ENCODE measurements at regions not wholly inside any gene's neighbourhood (a gene's known extent, or its start where the extent isn't known, plus 50 kb on each side); places are given as distances from the start of the nearest gene placed in this dataset.

DNA sequence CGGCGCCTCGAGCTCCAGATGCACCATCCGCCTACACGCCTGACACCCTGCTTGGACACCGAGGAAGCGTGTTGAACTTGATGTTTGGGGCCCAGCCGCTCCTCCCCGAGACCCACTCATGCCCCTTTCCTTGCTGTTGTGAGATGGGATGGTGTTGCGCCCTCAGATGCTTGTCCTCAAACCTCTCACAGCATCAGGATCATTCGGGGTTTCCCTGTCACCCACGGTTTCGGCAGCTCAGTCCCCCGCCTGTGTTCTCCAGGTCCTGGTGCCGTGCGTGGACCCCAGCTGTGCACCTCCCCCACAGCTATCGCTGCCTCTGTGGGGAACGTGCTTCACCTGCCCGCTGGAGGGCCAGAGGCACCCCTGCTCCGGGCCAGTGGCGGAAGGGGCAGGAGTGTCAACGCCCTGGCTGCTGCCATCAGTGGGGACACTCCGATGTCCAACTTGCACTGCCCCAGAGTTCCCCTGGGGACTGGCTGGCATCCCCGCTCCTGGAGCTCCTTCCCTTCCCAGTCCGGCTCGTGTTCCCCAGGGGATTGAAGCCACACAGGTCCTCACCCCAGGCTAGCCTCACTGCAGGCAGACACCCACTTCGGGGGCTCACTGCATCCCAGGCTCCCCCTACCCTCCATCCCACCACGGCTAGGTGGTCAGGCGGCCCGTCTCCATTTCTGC lies 82.3 kb upstream of the ADRA2C start:
- TF ChIP-seq, protein P1, sequence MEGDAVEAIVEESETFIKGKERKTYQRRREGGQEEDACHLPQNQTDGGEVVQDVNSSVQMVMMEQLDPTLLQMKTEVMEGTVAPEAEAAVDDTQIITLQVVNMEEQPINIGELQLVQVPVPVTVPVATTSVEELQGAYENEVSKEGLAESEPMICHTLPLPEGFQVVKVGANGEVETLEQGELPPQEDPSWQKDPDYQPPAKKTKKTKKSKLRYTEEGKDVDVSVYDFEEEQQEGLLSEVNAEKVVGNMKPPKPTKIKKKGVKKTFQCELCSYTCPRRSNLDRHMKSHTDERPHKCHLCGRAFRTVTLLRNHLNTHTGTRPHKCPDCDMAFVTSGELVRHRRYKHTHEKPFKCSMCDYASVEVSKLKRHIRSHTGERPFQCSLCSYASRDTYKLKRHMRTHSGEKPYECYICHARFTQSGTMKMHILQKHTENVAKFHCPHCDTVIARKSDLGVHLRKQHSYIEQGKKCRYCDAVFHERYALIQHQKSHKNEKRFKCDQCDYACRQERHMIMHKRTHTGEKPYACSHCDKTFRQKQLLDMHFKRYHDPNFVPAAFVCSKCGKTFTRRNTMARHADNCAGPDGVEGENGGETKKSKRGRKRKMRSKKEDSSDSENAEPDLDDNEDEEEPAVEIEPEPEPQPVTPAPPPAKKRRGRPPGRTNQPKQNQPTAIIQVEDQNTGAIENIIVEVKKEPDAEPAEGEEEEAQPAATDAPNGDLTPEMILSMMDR (IDR thresholded peaks at IDR 0.05; ENCODE audit: unreplicated experiment): no peak
- no peaks in the 10 kb centered on the region for H3K36me3 Mint-ChIP-seq (ENCODE audit: low read depth, unreplicated experiment)

DNA sequence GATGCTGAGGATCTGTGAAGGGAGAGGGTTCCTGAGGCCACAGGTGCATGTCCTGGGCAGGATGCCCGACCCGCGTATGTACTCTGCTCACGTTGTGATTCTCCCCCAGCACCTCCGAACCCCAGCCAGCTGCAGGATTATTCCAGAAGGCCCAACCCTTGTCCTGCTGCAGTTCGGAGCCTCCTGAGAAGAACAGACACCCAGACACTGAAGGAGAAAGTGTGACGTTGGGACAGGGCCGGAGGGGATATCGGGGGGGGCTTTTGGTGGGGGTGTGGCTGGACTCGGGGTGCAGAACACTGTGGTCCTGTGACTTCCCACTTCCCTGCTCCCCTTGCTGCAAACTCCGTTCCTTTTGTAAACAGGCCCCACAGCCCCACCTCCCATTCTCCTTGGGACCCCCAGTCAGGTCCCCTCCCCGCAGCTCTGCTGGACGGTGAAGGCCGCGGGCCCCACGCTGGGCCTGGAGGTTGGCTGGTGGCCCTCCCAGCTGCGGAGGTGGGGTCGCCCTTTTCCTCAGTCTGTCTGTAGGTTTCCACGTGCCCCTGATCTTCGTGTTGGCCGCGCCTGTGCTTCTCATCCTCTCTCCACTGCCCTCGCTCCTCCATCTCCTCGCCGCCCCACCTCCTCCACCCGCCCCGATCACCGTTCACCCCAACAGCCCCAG lies 83.0 kb upstream of the ADRA2C start:
- Mint-ChIP-seq H3K4me1 (ENCODE audit: unreplicated experiment) (no peaks in the 10 kb centered on the region), H3K27me3 (ENCODE audit: unreplicated experiment) (no peaks in the 10 kb centered on the region), H3K36me3 (ENCODE audit: low read depth, unreplicated experiment) (no peaks in the 10 kb centered on the region), H3K9me3 (ENCODE audit: unreplicated experiment) (no peaks in the 10 kb centered on the region), H3K27ac (ENCODE audit: unreplicated experiment) (no peak overlapping the region), H3K4me3 (ENCODE audit: unreplicated experiment) (no peak overlapping the region)
- DNase-seq (ENCODE audit: low spot score): no peak
- TF ChIP-seq, protein P1 (IDR thresholded peaks at IDR 0.05; ENCODE audit: unreplicated experiment): no peak

More for the DNA sequence above, 82.3 kb upstream of the ADRA2C start:
- H3K4me1 Mint-ChIP-seq (ENCODE audit: unreplicated experiment): no peaks in the 10 kb centered on the region
- DNase-seq (ENCODE audit: low spot score): no peak
- no peak overlapping the region for H3K4me3 Mint-ChIP-seq (ENCODE audit: unreplicated experiment)
- H3K27me3 Mint-ChIP-seq (ENCODE audit: unreplicated experiment): no peaks in the 10 kb centered on the region
- no peaks in the 10 kb centered on the region for H3K9me3 Mint-ChIP-seq (ENCODE audit: unreplicated experiment)
- no peak overlapping the region for H3K27ac Mint-ChIP-seq (ENCODE audit: unreplicated experiment)

DNA sequence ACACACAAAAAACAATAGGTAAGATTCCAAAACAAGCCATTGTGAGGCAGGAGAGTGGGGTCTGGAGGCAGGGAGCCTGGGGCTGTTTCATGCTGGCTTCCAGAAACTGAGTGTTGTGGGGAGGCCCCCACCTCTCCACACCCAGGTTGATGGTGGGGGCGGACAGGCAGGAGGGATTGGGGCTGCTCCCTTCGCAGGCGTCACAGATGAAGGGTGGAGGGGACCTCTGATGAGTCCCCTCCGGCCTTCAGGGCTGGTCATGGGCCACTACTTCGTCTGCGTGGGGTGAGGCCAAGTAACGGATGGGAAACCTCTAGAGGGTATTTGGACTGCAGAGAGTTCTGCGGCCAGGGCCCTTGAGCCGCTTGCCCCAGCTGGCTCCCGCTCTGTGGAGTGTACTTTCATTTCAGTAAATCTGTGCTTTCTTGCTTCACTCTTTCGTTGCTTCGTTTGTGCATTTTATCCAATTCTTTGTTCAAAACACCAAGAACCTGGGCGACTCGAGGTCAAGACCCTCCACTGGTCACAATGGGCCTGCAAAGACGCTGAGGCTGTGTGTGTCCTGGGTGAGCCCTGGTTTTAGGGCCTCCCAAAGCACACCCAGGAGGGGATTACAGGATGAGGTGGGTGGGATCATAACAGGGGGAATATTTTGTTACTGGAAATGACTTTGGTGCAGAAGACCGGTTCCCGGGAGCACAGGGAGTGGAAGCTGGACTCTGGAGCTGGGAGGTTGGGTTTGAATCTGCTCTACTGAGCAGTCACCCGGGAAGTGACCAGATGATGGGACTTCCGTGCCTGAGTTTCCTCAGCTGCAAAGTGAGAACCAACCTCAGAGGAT lies 83.7 kb upstream of the ADRA2C start:
- Mint-ChIP-seq H3K27ac (ENCODE audit: unreplicated experiment) (no peak overlapping the region), H3K27me3 (ENCODE audit: unreplicated experiment) (no peaks in the 10 kb centered on the region), H3K36me3 (ENCODE audit: low read depth, unreplicated experiment) (no peaks in the 10 kb centered on the region), H3K9me3 (ENCODE audit: unreplicated experiment) (no peaks in the 10 kb centered on the region), H3K4me3 (ENCODE audit: unreplicated experiment) (no peak overlapping the region), H3K4me1 (ENCODE audit: unreplicated experiment) (no peaks in the 10 kb centered on the region)
- TF ChIP-seq, protein P1 (IDR thresholded peaks at IDR 0.05; ENCODE audit: unreplicated experiment): no peak
- no peak for DNase-seq (ENCODE audit: low spot score)

DNA sequence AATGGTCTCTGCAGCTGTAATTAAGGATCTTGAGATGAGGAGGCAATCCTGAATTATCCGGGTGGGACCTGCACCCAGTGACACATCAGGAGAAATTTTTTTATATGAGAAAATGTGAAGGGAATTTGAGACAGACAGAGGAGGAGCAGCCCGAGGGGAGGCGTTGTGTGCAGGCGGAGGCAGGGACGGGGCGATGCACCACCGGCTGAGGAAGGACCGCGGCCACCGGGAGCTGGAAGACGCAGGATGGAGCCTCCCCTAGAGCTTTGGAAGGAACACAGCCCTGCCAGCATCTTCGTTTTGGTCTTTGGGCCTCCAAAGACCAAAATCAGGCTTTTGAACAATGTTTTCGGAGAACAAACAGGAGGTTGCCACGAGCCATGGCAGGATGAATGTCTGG lies 85.0 kb upstream of the ADRA2C start:
- DNase-seq (ENCODE audit: low spot score): no peak
- TF ChIP-seq, protein P1 (IDR thresholded peaks at IDR 0.05; ENCODE audit: unreplicated experiment): no peak
- no peaks in the 10 kb centered on the region for H3K4me1 Mint-ChIP-seq (ENCODE audit: unreplicated experiment)
- H3K9me3 Mint-ChIP-seq (ENCODE audit: unreplicated experiment): no peaks in the 10 kb centered on the region
- no peak overlapping the region for H3K27ac Mint-ChIP-seq (ENCODE audit: unreplicated experiment)
- H3K27me3 Mint-ChIP-seq (ENCODE audit: unreplicated experiment): peaks cover 2% of the 10 kb centered on the region
- no peaks in the 10 kb centered on the region for H3K36me3 Mint-ChIP-seq (ENCODE audit: low read depth, unreplicated experiment)
- H3K4me3 Mint-ChIP-seq (ENCODE audit: unreplicated experiment): no peak overlapping the region

Measured in endothelial cell (in vitro differentiated cells).